ENCODE measurements at regions not wholly inside any gene's neighbourhood (a gene's known extent, or its start where the extent isn't known, plus 50 kb on each side); places are given as distances from the start of the nearest gene placed in this dataset.

- Histone ChIP-seq H3K4me3 (no peak overlapping the region), H3K27me3 (no peaks in the 10 kb centered on the region), H3K27ac (no peak overlapping the region), H3K9me3 (no peaks in the 10 kb centered on the region), H3K36me3 (no peaks in the 10 kb centered on the region), H3K4me1 (no peaks in the 10 kb centered on the region)
- no peak for TF ChIP-seq POLR2A (IDR thresholded peaks at IDR 0.05)
- TF ChIP-seq POLR2AphosphoS5 (IDR thresholded peaks at IDR 0.05; ENCODE audit: insufficient read depth in 1 of 2, low read depth in 1 of 2), result no peak
- no peak for TF ChIP-seq CTCF (IDR thresholded peaks at IDR 0.05)
- intact Hi-C loops (cut with DNase I), result no loop called here
- DNase-seq (ENCODE audit: extremely low spot score in 2 of 2), result no peak
Measured at GRCh38 chr10:55048830-55049498, 247.9 kb upstream of the PCDH15 start.

GRCh38 chr10:55043540-55043939, 242.5 kb upstream of the PCDH15 start:
- DNase-seq (ENCODE audit: extremely low spot score in 2 of 2), result no peak
- intact Hi-C loops (cut with DNase I), result no loop called here
- Histone ChIP-seq H3K27me3 (no peaks in the 10 kb centered on the region), H3K4me3 (no peak overlapping the region), H3K27ac (no peak overlapping the region), H3K9me3 (no peaks in the 10 kb centered on the region), H3K4me1 (no peaks in the 10 kb centered on the region), H3K36me3 (no peaks in the 10 kb centered on the region)
- TF ChIP-seq CTCF (IDR thresholded peaks at IDR 0.05) (no peak), POLR2AphosphoS5 (IDR thresholded peaks at IDR 0.05; ENCODE audit: insufficient read depth in 1 of 2, low read depth in 1 of 2) (no peak), POLR2A (IDR thresholded peaks at IDR 0.05) (no peak)

GRCh38 chr10:55033061-55033460, 232.0 kb upstream of the PCDH15 start:
- Histone ChIP-seq H3K27ac (no peak overlapping the region), H3K36me3 (no peaks in the 10 kb centered on the region), H3K4me1 (no peaks in the 10 kb centered on the region), H3K4me3 (no peak overlapping the region), H3K9me3 (no peaks in the 10 kb centered on the region), H3K27me3 (no peaks in the 10 kb centered on the region)
- no peak for DNase-seq (ENCODE audit: extremely low spot score in 2 of 2)
- intact Hi-C loops (cut with DNase I), result no loop called here
- TF ChIP-seq CTCF (IDR thresholded peaks at IDR 0.05) (no peak), POLR2A (IDR thresholded peaks at IDR 0.05) (no peak), POLR2AphosphoS5 (IDR thresholded peaks at IDR 0.05; ENCODE audit: insufficient read depth in 1 of 2, low read depth in 1 of 2) (no peak)

- Histone ChIP-seq H3K36me3 (no peaks in the 10 kb centered on the region), H3K27me3 (no peaks in the 10 kb centered on the region), H3K4me1 (no peaks in the 10 kb centered on the region), H3K27ac (no peak overlapping the region), H3K9me3 (no peaks in the 10 kb centered on the region), H3K4me3 (no peak overlapping the region)
- intact Hi-C loops (cut with DNase I), result no loop called here
- no peak for DNase-seq (ENCODE audit: extremely low spot score in 2 of 2)
- TF ChIP-seq POLR2A (IDR thresholded peaks at IDR 0.05) (no peak), POLR2AphosphoS5 (IDR thresholded peaks at IDR 0.05; ENCODE audit: insufficient read depth in 1 of 2, low read depth in 1 of 2) (no peak), CTCF (IDR thresholded peaks at IDR 0.05) (no peak)
Measured at GRCh38 chr10:55024713-55025112, 223.7 kb upstream of the PCDH15 start.

GRCh38 chr10:55019439-55019838, 218.4 kb upstream of the PCDH15 start:
- TF ChIP-seq POLR2A (IDR thresholded peaks at IDR 0.05), result no peak
- no peak for TF ChIP-seq CTCF (IDR thresholded peaks at IDR 0.05)
- no peak for TF ChIP-seq POLR2AphosphoS5 (IDR thresholded peaks at IDR 0.05; ENCODE audit: insufficient read depth in 1 of 2, low read depth in 1 of 2)
- no peak for DNase-seq (ENCODE audit: extremely low spot score in 2 of 2)
- no peaks in the 10 kb centered on the region for H3K36me3 ChIP-seq

More at GRCh38 chr10:55019439-55019838, 218.4 kb upstream of the PCDH15 start:
- Histone ChIP-seq H3K27ac (no peak overlapping the region), H3K9me3 (no peaks in the 10 kb centered on the region), H3K4me3 (no peak overlapping the region), H3K27me3 (no peaks in the 10 kb centered on the region), H3K4me1 (no peaks in the 10 kb centered on the region)
- intact Hi-C loops (cut with DNase I), result no loop called here

All from vagina (tissue), 2 donors.